Karpas-422 (cell line): ENCODE measurements at regions not wholly inside any gene's neighbourhood (a gene's known extent, or its start where the extent isn't known, plus 50 kb on each side); places are given as distances from the start of the nearest gene placed in this dataset.
A peak's percentile ranks its signal among the peaks of the same experiment; 100 is the strongest.
"Not testable (repeated sequence)": the region's sequence is repeated elsewhere in the genome, so short reads cannot be mapped to it uniquely, and the experiment has no call there.

Source experiments
- DNase-seq: peaks from one replicate; pipeline ENCODE4 v3.0.0-alpha.2; 2015
- H2AFZ ChIP-seq: fragments of 200-600 bp; sonication (generic); 2 replicates; pipeline ENCODE4 v1.6.1; 2014; ENCODE audit warnings: antibody characterized with exemption, low read length, mixed read lengths
- H3K27ac ChIP-seq: fragments of 200-600 bp; sonication (generic); 2 replicates; pipeline ENCODE4 v1.5.1; 2014; ENCODE audit warnings: mild to moderate bottlenecking, low read length, moderate library complexity
- H3K27me3 ChIP-seq: fragments of 200-600 bp; sonication (generic); 2 replicates; pipeline ENCODE4 v1.6.1; 2014; ENCODE audit warnings: low read length, mixed read lengths
- H3K36me3 ChIP-seq: fragments of 200-600 bp; sonication (generic); 2 replicates; pipeline ENCODE4 v1.6.1; 2014; ENCODE audit warnings: low read length, mixed read lengths; ENCODE audit not compliant: insufficient read depth
- H3K4me1 ChIP-seq: fragments of 200-600 bp; sonication (generic); 2 replicates; pipeline ENCODE4 v1.6.1; 2014; ENCODE audit warnings: mild to moderate bottlenecking, low read length, mixed read lengths
- H3K4me2 ChIP-seq: fragments of 200-600 bp; sonication (generic); 2 replicates; pipeline ENCODE4 v1.6.1; 2014; ENCODE audit warnings: low read length, low read depth, mild to moderate bottlenecking; ENCODE audit not compliant: poor library complexity, severe bottlenecking
- H3K4me3 ChIP-seq: fragments of 200-600 bp; sonication (generic); 2 replicates; pipeline ENCODE4 v1.5.1; 2014; ENCODE audit warnings: mild to moderate bottlenecking, antibody characterized with exemption, low read length, mixed read lengths
- H3K79me2 ChIP-seq: fragments of 200-600 bp; sonication (generic); 2 replicates; pipeline ENCODE4 v1.6.1; 2014; ENCODE audit warnings: mild to moderate bottlenecking, low read length, mixed read lengths
- H3K9ac ChIP-seq: fragments of 200-600 bp; sonication (generic); 2 replicates; pipeline ENCODE4 v1.6.0; 2014; ENCODE audit warnings: low read length
- H3K9me2 ChIP-seq: fragments of 200-600 bp; sonication (generic), shearing (Covaris generic); replicated peaks from 2 replicates; pipeline ENCODE4 v1.6.0; 2014; ENCODE audit warnings: mild to moderate bottlenecking, low read length, moderate library complexity; ENCODE audit not compliant: insufficient read depth
- H3K9me3 ChIP-seq: fragments of 300-700, 200-600 bp; sonication (generic); 2 replicates; pipeline ENCODE4 v1.6.1; 2014; ENCODE audit warnings: low read length, mixed read lengths
- H4K20me1 ChIP-seq: fragments of 200-600 bp; sonication (generic); 2 replicates; pipeline ENCODE4 v1.6.1; 2014; ENCODE audit warnings: mild to moderate bottlenecking, antibody characterized with exemption, low read length, low read depth; ENCODE audit not compliant: insufficient read depth

DNA sequence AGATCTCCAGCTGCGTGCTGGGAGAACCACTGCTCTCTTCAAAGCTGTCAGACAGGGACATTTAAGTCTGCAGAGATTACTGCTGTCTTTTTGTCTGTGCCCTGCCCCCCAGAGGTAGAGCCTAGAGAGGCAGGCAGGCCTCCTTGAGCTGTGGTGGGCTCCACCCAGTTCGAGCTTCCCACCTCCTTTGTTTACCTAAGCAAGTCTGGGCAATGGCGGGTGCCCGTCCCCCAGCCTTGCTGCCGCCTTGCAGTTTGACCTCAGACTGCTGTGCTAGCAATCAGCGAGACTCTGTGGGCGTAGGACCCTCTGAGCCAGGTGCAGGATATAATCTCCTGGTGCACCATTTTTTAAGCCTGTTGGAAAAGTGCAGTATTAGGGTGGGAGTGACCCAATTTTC, 128.6 kb downstream of the ACTR3 start:
- not testable (repeated sequence) for H3K4me3 ChIP-seq, H3K4me2 ChIP-seq, H3K4me1 ChIP-seq, H3K36me3 ChIP-seq, H3K79me2 ChIP-seq, H3K27ac ChIP-seq, H3K9me3 ChIP-seq, H3K27me3 ChIP-seq, H2AFZ ChIP-seq, H3K9me2 ChIP-seq, H3K9ac ChIP-seq, DNase-seq, H4K20me1 ChIP-seq

DNA sequence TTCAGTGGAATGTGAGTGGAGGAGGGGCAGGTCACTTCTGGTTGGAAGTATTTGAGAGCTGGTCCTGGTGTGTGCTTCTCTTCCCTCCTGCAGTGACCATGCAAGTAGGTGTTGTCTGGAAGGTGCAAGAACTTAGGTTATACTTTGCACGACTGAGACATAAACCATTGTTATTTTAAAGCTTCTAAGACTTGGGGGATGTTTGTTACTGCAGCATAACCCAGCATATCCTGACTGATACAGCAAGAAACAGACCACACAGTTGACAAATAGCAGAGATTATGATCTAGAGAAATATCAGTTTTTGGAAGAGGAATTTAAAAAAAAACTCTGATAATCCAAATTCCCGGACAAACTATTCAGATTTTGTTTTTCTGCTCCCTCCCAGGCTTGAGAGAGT, 130.8 kb downstream of the ACTR3 start:
- Histone ChIP-seq H3K27ac (no peak overlapping the region), H3K4me1 (no peaks in the 10 kb centered on the region), H3K79me2 (no peaks in the 10 kb centered on the region), H3K27me3 (no peaks in the 10 kb centered on the region), H3K4me2 (no peak overlapping the region), H3K36me3 (no peaks in the 10 kb centered on the region), H3K9me2 (no peaks in the 10 kb centered on the region), H3K9me3 (no peaks in the 10 kb centered on the region), H3K9ac (no peak overlapping the region), H2AFZ (no peak overlapping the region), H4K20me1 (no peaks in the 10 kb centered on the region), H3K4me3 (no peak overlapping the region)
- DNase-seq: no peak

DNA sequence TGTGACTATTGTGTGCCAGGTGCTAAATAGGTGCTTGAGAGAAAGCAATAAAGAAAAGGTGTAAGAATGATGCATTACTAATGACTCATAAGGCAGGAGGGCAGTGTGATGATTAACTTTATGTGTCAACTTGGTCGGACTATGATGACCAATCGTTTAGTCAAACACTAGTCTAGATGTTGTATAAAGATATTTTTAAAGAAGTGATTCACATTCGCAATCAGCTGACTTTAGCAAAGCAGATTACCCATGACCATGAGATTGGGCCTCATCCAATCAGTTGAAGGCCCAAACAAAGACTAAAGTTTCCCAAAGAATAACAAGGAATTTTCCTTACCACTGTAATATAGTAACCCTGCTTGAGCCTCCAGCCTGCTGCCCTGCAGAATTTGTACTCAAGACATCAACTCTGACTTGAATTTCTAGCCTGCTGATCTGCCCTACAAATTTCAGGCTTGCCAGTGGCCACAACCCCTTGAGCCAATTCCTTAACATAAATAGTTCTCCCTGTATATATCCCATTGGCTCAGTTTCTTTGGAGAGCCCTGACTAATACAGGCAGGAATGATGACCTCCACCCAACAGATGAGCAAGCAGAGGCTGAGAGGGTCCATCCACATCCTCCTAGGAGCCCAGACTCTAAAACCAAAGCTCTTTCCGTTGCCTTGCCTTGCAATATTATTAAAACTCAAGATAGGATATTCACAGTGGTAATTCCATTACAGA, 132.6 kb downstream of the ACTR3 start:
- Histone ChIP-seq H3K36me3 (no peaks in the 10 kb centered on the region), H3K9me2 (no peaks in the 10 kb centered on the region), H3K27me3 (no peaks in the 10 kb centered on the region), H3K4me2 (no peak overlapping the region), H3K9ac (no peak overlapping the region), H2AFZ (no peak overlapping the region), H3K4me1 (no peaks in the 10 kb centered on the region), H3K9me3 (no peaks in the 10 kb centered on the region), H4K20me1 (no peaks in the 10 kb centered on the region), H3K4me3 (no peak overlapping the region), H3K79me2 (no peaks in the 10 kb centered on the region), H3K27ac (no peak overlapping the region)
- DNase-seq: no peak

DNA sequence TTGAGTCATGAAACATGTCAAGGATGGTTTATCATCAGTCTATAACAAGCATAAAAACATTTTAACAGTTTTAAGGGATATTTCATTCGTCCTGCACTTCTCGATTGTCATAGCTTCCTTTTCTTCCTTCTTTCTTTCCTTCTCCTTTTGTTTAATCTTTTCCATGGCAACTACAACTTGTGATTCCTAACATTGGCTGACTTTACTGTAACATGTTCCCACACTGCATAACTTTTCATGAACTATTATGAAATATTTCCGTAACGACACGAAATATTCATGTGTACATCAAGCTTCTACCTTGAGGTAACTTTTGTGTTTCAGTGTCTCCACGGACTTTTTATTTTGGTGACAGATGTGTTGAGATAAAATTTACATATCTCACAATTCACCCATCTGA, 134.4 kb downstream of the ACTR3 start:
- H3K4me3 ChIP-seq: no peak overlapping the region
- H3K9ac ChIP-seq: no peak overlapping the region
- no peak overlapping the region for H2AFZ ChIP-seq
- H3K27ac ChIP-seq: no peak overlapping the region
- H3K4me2 ChIP-seq: no peak overlapping the region
- no peaks in the 10 kb centered on the region for H3K36me3 ChIP-seq
- H3K9me2 ChIP-seq: no peaks in the 10 kb centered on the region
- H3K4me1 ChIP-seq: no peaks in the 10 kb centered on the region
- no peaks in the 10 kb centered on the region for H3K27me3 ChIP-seq
- H3K9me3 ChIP-seq: no peaks in the 10 kb centered on the region
- DNase-seq: no peak
- H4K20me1 ChIP-seq: no peaks in the 10 kb centered on the region
- no peaks in the 10 kb centered on the region for H3K79me2 ChIP-seq

DNA sequence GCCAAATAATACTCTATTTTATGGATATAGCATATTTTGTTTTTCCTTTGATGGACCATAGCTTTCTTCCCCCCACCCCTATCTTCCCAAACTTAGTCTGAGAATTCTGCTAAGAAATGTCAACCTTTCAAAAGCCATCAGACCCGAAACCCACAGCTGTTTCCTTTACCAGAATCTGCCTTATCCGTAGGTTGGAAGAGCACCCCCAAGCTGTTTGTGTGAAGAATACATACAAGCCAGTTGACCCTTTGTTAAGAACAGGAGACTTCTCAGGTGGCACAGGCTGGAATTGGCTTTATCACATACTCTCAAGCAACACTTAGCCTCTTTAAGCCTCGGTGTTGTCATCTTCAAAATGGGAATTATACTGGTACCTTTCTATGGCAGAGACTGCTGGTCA, 135.1 kb downstream of the ACTR3 start:
- no peak overlapping the region for H3K4me3 ChIP-seq
- no peak overlapping the region for H2AFZ ChIP-seq
- no peaks in the 10 kb centered on the region for H3K4me1 ChIP-seq
- no peaks in the 10 kb centered on the region for H4K20me1 ChIP-seq
- no peak overlapping the region for H3K4me2 ChIP-seq
- no peaks in the 10 kb centered on the region for H3K9me3 ChIP-seq
- no peaks in the 10 kb centered on the region for H3K79me2 ChIP-seq
- DNase-seq: peak; percentile 46
- no peaks in the 10 kb centered on the region for H3K9me2 ChIP-seq
- no peaks in the 10 kb centered on the region for H3K27me3 ChIP-seq
- H3K9ac ChIP-seq: no peak overlapping the region
- no peaks in the 10 kb centered on the region for H3K36me3 ChIP-seq
- no peak overlapping the region for H3K27ac ChIP-seq

DNA sequence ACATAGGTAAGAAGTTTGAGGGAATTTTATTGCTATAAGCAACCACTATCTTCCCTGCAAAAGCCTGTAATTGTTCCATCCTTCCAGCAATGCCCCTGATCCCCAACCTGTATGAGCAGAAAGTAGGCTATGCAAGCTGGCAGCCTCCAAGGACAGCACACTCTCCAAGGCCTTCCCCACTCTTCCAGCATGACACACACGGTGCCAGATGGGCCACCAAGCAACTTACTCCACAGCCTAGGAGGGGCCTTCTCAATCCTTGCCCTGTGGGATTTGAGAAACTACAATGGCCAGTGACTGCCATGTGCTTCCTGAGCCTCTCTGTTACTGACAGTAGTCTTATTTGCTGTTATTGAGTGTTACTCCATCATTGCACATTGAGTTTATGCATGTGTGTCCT, 137.5 kb downstream of the ACTR3 start:
- H4K20me1 ChIP-seq: no peaks in the 10 kb centered on the region
- H3K4me2 ChIP-seq: no peak overlapping the region
- no peak for DNase-seq
- H2AFZ ChIP-seq: no peak overlapping the region
- H3K27ac ChIP-seq: no peak overlapping the region
- H3K9ac ChIP-seq: no peak overlapping the region
- H3K79me2 ChIP-seq: no peaks in the 10 kb centered on the region
- H3K9me3 ChIP-seq: no peaks in the 10 kb centered on the region
- no peak overlapping the region for H3K4me3 ChIP-seq
- no peaks in the 10 kb centered on the region for H3K9me2 ChIP-seq
- H3K36me3 ChIP-seq: no peaks in the 10 kb centered on the region
- H3K4me1 ChIP-seq: no peaks in the 10 kb centered on the region
- no peaks in the 10 kb centered on the region for H3K27me3 ChIP-seq

DNA sequence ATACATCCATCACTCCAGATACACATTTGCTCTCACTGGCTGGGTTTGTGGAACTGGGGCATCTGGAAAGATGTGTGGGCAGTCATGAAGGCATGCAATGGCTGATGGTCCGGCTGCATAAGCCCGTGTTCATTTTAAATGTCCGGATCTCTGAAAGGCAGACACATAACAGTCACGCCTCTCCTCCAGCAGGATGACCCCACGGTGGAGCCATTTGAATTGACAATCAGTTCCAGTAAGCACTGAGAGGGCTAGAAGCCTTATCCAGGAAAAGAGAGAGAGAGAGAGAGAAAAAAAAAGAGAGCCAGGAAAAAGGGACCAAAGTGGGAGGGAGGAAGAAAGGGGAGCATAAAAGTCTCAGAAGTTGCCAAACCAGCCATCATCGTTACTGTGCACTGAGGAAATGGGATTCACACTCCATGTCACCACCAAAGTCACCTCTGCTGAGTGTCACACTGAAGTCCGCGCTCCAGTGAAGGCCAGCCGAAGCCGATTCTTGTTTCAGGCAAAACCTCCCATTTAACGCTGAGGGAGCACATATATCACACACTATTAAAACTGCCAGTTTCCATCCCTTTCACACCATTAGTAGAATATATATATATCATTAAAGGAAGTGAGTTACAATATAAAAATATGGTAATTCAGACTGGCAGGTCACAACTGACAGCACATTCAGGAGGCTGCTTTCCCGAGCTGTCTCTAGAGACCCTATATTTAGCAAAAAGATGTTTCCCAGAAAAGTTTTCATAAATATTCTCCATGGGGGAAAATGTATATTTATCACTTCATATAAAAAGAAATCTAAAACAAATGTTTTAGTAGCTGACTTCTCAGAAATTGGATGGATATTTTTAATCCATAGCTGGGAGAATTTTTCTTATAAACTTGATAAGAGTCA, 142.0 kb downstream of the ACTR3 start:
- DNase-seq: no peak
- Histone ChIP-seq H3K4me2 (no peak overlapping the region), H3K9me3 (no peaks in the 10 kb centered on the region), H3K9ac (no peak overlapping the region), H3K4me1 (no peaks in the 10 kb centered on the region), H3K4me3 (no peak overlapping the region), H3K9me2 (no peaks in the 10 kb centered on the region), H4K20me1 (no peaks in the 10 kb centered on the region), H3K79me2 (no peaks in the 10 kb centered on the region), H2AFZ (no peak overlapping the region), H3K27ac (no peak overlapping the region), H3K36me3 (no peaks in the 10 kb centered on the region), H3K27me3 (no peaks in the 10 kb centered on the region)

DNA sequence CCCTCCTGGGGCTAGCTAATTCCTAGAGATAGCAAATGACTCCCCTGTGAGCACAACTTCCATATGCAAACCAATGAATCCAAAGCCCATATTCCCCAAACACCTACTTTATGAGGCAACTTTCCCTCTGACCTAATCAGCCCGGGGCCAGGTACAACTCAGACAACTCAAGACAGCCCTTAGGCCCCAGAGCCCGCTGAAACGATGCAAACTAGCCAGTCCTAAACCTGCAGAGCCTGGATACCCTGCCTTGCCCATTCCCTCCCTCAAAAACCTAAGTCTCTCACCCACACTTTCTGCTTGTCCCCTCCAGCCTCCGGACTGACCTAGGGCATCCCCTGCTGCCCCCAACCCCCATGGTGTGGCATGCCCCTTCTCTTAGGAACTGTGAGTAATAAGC, 142.8 kb downstream of the ACTR3 start:
- no peak overlapping the region for H3K27ac ChIP-seq
- no peak for DNase-seq
- H3K9me2 ChIP-seq: no peaks in the 10 kb centered on the region
- H4K20me1 ChIP-seq: no peaks in the 10 kb centered on the region
- H2AFZ ChIP-seq: no peak overlapping the region
- no peaks in the 10 kb centered on the region for H3K79me2 ChIP-seq
- no peaks in the 10 kb centered on the region for H3K27me3 ChIP-seq
- no peaks in the 10 kb centered on the region for H3K4me1 ChIP-seq
- H3K36me3 ChIP-seq: no peaks in the 10 kb centered on the region
- H3K9me3 ChIP-seq: no peaks in the 10 kb centered on the region
- H3K4me2 ChIP-seq: no peak overlapping the region
- no peak overlapping the region for H3K9ac ChIP-seq
- H3K4me3 ChIP-seq: no peak overlapping the region
